DOHH2 (cell line): ENCODE measurements at regions not wholly inside any gene's neighbourhood (a gene's known extent, or its start where the extent isn't known, plus 50 kb on each side); places are given as distances from the start of the nearest gene placed in this dataset.

Source experiments
- EZH2phosphoT487 ChIP-seq: fragments of 200-600 bp; sonication (generic); IDR thresholded peaks from 2 replicates; pipeline ENCODE4 v1.6.1; 2017; ENCODE audit warnings: borderline replicate concordance, mild to moderate bottlenecking, antibody characterized with exemption, low read length, moderate library complexity, mixed read lengths
- TF ChIP-seq, protein P1 (sequence below): fragments of 200-600 bp; sonication (generic); IDR thresholded peaks from one replicate; pipeline ENCODE4 v1.5.1; 2014; ENCODE audit warnings: antibody characterized with exemption, mild to moderate bottlenecking, low read depth, low read length; ENCODE audit not compliant: poor library complexity, severe bottlenecking

DNA sequence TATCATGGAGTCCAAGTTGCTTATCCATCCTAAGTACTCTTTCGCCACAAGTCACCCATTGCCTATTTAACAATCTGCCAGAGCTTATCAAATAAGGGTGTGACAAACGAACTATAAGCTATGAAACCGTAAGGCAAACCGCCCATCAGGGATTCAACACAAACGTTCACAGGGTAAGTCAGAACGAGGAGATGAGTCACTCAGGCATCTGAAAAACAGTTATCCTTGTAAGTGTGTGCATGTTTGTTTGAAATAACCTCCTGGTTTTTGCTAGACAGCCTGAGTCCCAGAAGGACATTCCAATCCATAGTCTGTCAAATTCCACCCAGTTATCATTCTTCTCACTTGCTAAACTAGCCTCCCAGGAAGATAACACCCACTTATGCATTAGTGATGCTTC is 299.1 kb downstream of the PAX3 start:
- TF ChIP-seq, protein P1, sequence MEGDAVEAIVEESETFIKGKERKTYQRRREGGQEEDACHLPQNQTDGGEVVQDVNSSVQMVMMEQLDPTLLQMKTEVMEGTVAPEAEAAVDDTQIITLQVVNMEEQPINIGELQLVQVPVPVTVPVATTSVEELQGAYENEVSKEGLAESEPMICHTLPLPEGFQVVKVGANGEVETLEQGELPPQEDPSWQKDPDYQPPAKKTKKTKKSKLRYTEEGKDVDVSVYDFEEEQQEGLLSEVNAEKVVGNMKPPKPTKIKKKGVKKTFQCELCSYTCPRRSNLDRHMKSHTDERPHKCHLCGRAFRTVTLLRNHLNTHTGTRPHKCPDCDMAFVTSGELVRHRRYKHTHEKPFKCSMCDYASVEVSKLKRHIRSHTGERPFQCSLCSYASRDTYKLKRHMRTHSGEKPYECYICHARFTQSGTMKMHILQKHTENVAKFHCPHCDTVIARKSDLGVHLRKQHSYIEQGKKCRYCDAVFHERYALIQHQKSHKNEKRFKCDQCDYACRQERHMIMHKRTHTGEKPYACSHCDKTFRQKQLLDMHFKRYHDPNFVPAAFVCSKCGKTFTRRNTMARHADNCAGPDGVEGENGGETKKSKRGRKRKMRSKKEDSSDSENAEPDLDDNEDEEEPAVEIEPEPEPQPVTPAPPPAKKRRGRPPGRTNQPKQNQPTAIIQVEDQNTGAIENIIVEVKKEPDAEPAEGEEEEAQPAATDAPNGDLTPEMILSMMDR, result no peak
- no peak for TF ChIP-seq EZH2phosphoT487
